ENCODE measurements at regions not wholly inside any gene's neighbourhood (a gene's known extent, or its start where the extent isn't known, plus 50 kb on each side); places are given as distances from the start of the nearest gene placed in this dataset.

GRCh38 chr12:105466901-105467598 lies 136.6 kb downstream of the C12orf75 start:
- H3K27me3 ChIP-seq: no peaks in the 10 kb centered on the region
- H3K9me3 ChIP-seq: no peaks in the 10 kb centered on the region
- peak overlapping the region in 3 of 4 donors; percentile 22 to 62 (median 48) for H3K27ac ChIP-seq
- no peaks in the 10 kb centered on the region for H3K36me3 ChIP-seq
- no peak for TF ChIP-seq CTCF (IDR thresholded peaks at IDR 0.05)
- no peak for TF ChIP-seq POLR2AphosphoS5 (IDR thresholded peaks at IDR 0.05)
- no peak for TF ChIP-seq POLR2A (IDR thresholded peaks at IDR 0.05)
- no peak for TF ChIP-seq EP300 (IDR thresholded peaks at IDR 0.05)
- WGBS, 2 donors (ENCODE audit: low coverage in 1 of 2): 75 to 82% methylated on average over 6 to 7 of the region's 7 CpGs
- H3K4me1 ChIP-seq: no peaks in the 10 kb centered on the region
- ATAC-seq: no peak
- H3K4me3 ChIP-seq: no peak overlapping the region

GRCh38 chr12:105467710-105468366 lies 137.3 kb downstream of the C12orf75 start:
- Histone ChIP-seq H3K27me3 (no peaks in the 10 kb centered on the region), H3K9me3 (no peaks in the 10 kb centered on the region), H3K4me3 (no peak overlapping the region), H3K27ac (peak overlapping the region in 3 of 4 donors; percentile 22 to 62 (median 48)), H3K36me3 (no peaks in the 10 kb centered on the region), H3K4me1 (no peaks in the 10 kb centered on the region)
- ATAC-seq: no peak
- WGBS, 2 donors (ENCODE audit: low coverage in 1 of 2): 76 to 89% methylated on average over 3 to 4 of the region's 4 CpGs
- TF ChIP-seq POLR2A (IDR thresholded peaks at IDR 0.05) (no peak), POLR2AphosphoS5 (IDR thresholded peaks at IDR 0.05) (no peak), EP300 (IDR thresholded peaks at IDR 0.05) (no peak), CTCF (IDR thresholded peaks at IDR 0.05) (no peak)

- H3K4me3 ChIP-seq: no peak overlapping the region
- WGBS, 2 donors (ENCODE audit: low coverage in 1 of 2): 18 to 57% methylated on average over 1 of the region's 1 CpG
- TF ChIP-seq CTCF (IDR thresholded peaks at IDR 0.05) (no peak), POLR2AphosphoS5 (IDR thresholded peaks at IDR 0.05) (no peak), POLR2A (IDR thresholded peaks at IDR 0.05) (no peak), EP300 (IDR thresholded peaks at IDR 0.05) (no peak)
- H3K27ac ChIP-seq: peak overlapping the region in 1 of 4 donors; percentile 48
- H3K36me3 ChIP-seq: no peaks in the 10 kb centered on the region
- H3K9me3 ChIP-seq: no peaks in the 10 kb centered on the region
- H3K4me1 ChIP-seq: no peaks in the 10 kb centered on the region
- no peaks in the 10 kb centered on the region for H3K27me3 ChIP-seq
- no peak for ATAC-seq
Measured at GRCh38 chr12:105468464-105468863, 138.0 kb downstream of the C12orf75 start.

GRCh38 chr12:105469211-105469610 lies 138.7 kb downstream of the C12orf75 start:
- no peak overlapping the region for H3K4me3 ChIP-seq
- WGBS, 2 donors (ENCODE audit: low coverage in 1 of 2): 46 to 69% methylated on average over 3 of the region's 5 CpGs
- no peaks in the 10 kb centered on the region for H3K27me3 ChIP-seq
- H3K36me3 ChIP-seq: no peaks in the 10 kb centered on the region
- no peak for TF ChIP-seq CTCF (IDR thresholded peaks at IDR 0.05)
- no peak for TF ChIP-seq EP300 (IDR thresholded peaks at IDR 0.05)
- no peak for TF ChIP-seq POLR2A (IDR thresholded peaks at IDR 0.05)
- TF ChIP-seq POLR2AphosphoS5 (IDR thresholded peaks at IDR 0.05): no peak
- no peaks in the 10 kb centered on the region for H3K9me3 ChIP-seq
- ATAC-seq: no peak
- no peaks in the 10 kb centered on the region for H3K4me1 ChIP-seq
- no peak overlapping the region for H3K27ac ChIP-seq

- Histone ChIP-seq H3K27me3 (no peaks in the 10 kb centered on the region), H3K4me1 (no peaks in the 10 kb centered on the region), H3K27ac (no peak overlapping the region), H3K9me3 (no peaks in the 10 kb centered on the region), H3K4me3 (no peak overlapping the region), H3K36me3 (no peaks in the 10 kb centered on the region)
- 72 to 88% methylated on average over 3 to 4 of the region's 5 CpGs for WGBS, 2 donors (ENCODE audit: low coverage in 1 of 2)
- TF ChIP-seq EP300 (IDR thresholded peaks at IDR 0.05) (no peak), POLR2A (IDR thresholded peaks at IDR 0.05) (no peak), POLR2AphosphoS5 (IDR thresholded peaks at IDR 0.05) (no peak), CTCF (IDR thresholded peaks at IDR 0.05) (no peak)
- no peak for ATAC-seq
Measured at GRCh38 chr12:105469701-105470100, 139.2 kb downstream of the C12orf75 start.
